Caco-2 (cell line): ENCODE measurements at regions not wholly inside any gene's neighbourhood (a gene's known extent, or its start where the extent isn't known, plus 50 kb on each side); places are given as distances from the start of the nearest gene placed in this dataset.

Experiments used
- BruUV-seq: library from RNA; stranded (reverse); fragments of 400-500 nt; replicated peaks from 2 replicates; lab custom pipeline; 2021; lab: Mats Ljungman, UMichigan
- CTCF ChIA-PET: fragments of 300-600 bp; sonication (Branson Sonifier 250); formaldehyde crosslinking; loops from one replicate; lab custom pipeline; 2022; ENCODE audit warnings: antibody characterized with exemption; lab: Charles Lee
- POLR2A ChIA-PET: fragments of 300-600 bp; sonication (Branson Sonifier 250); formaldehyde crosslinking; loops from one replicate; lab custom pipeline; 2022; ENCODE audit warnings: antibody characterized with exemption; lab: Charles Lee
- DNase-seq, 2 experiments: peaks; one replicate each; pipeline versions ENCODE4 v3.0.0 to v3.0.0-alpha.2; 2020 to 2022
- H3K27me3 ChIP-seq: replicated peaks from 2 replicates; pipeline ENCODE4 v1.6.0; 2011; ENCODE audit warnings: low read length; ENCODE audit not compliant: control insufficient read depth, insufficient read depth
- H3K36me3 ChIP-seq: 2 replicates; pipeline ENCODE4 v1.5.1; 2011; ENCODE audit warnings: low read length; ENCODE audit not compliant: control insufficient read depth, insufficient read depth
- H3K4me1 ChIP-seq: fragments of 250-450 bp; sonication (Bioruptor Pico); 2 replicates; pipeline ENCODE4 v1.5.1; 2020; ENCODE audit warnings: mild to moderate bottlenecking
- H3K4me3 ChIP-seq: 2 replicates; pipeline ENCODE4 v1.5.1; 2011; ENCODE audit warnings: low read depth, mild to moderate bottlenecking, control low read depth, low read length
- H3K9me3 ChIP-seq: fragments of 250-450 bp; sonication (Bioruptor Pico); 2 replicates; pipeline ENCODE4 v1.5.1; 2020; ENCODE audit warnings: mild to moderate bottlenecking, moderate library complexity
- H3K27ac Mint-ChIP-seq: one replicate; pipeline ENCODE4 v1.8.0; 2022; ENCODE audit warnings: mixed read lengths; ENCODE audit not compliant: unreplicated experiment
- H3K27me3 Mint-ChIP-seq: one replicate; pipeline ENCODE4 v1.8.0; 2022; ENCODE audit warnings: mixed read lengths; ENCODE audit not compliant: insufficient read depth, unreplicated experiment
- H3K36me3 Mint-ChIP-seq: one replicate; pipeline ENCODE4 v1.8.0; 2022; ENCODE audit warnings: mild to moderate bottlenecking, mixed read lengths; ENCODE audit not compliant: insufficient read depth, unreplicated experiment
- H3K4me1 Mint-ChIP-seq: one replicate; pipeline ENCODE4 v1.8.0; 2022; ENCODE audit warnings: low read depth, mixed read lengths; ENCODE audit not compliant: unreplicated experiment
- H3K4me3 Mint-ChIP-seq: one replicate; pipeline ENCODE4 v1.8.0; 2022; ENCODE audit warnings: mild to moderate bottlenecking, moderate library complexity, mixed read lengths; ENCODE audit not compliant: unreplicated experiment
- H3K9me3 Mint-ChIP-seq: one replicate; pipeline ENCODE4 v1.8.0; 2022; ENCODE audit warnings: mixed read lengths; ENCODE audit not compliant: unreplicated experiment
- CTCF ChIP-seq, 2 experiments: fragments of 200-600 bp in 1 of 2; IDR thresholded peaks; 1 replicate in 1 of 2; 2 replicates in 1 of 2; pipeline versions ENCODE4 v1.5.1 to v1.8.0; 2011 to 2022; ENCODE audit warnings: antibody characterized with exemption in 1 of 2, control low read depth in 1 of 2, inconsistent platforms in 1 of 2, low read depth in 1 of 2, low read length in 1 of 2, mild to moderate bottlenecking in 1 of 2, moderate library complexity in 1 of 2; ENCODE audit not compliant: insufficient read depth in 1 of 2, severe bottlenecking in 1 of 2, unreplicated experiment in 1 of 2
- intact Hi-C: fragments of 100-400 bp; cut with micrococcal nuclease; formaldehyde crosslinking; loops from one replicate; pipeline ENCODE4 v1.10.0; 2022; ENCODE audit not compliant: unreplicated experiment

DNA sequence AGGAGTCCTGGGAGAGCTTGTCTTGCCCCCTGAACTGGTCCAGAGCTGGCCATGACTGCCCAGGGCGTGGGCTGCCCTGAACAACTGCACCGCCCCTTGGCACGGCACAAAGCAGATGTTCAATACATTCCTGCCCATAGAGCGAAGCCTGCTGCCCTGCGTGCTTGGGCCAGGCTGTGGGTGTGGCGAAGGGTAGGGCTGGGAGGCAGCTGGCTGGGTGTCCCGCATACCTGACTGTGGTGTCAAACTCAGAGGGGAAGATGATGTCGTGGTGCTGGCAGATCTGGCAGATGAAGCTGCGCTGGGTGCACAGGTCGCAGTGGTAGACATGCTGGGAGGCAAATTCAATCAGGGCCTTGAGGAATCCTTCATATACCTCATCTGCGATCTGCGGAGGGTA, 124.2 kb upstream of the SMURF2 start:
- no TSS peak for BruUV-seq
- Mint-ChIP-seq H3K4me3 (no peak overlapping the region), H3K4me1 (peaks cover 20% of the 10 kb centered on the region), H3K27me3 (no peaks in the 10 kb centered on the region), H3K36me3 (peaks cover 16% of the 10 kb centered on the region), H3K27ac (peak overlapping the region; percentile 78), H3K9me3 (no peaks in the 10 kb centered on the region)
- peaks cover 2% of the 10 kb centered on the region; the same call in 1 of the 2 replicates for H3K36me3 ChIP-seq
- ChIA-PET CTCF (no interaction called here), POLR2A (no interaction called here)
- no peaks in the 10 kb centered on the region for H3K9me3 ChIP-seq
- DNase-seq, result peak in 1 of 2 experiments; percentile 40
- no peak for TF ChIP-seq CTCF (IDR thresholded peaks at IDR 0.05; ENCODE audit: insufficient read depth in 1 of 2, low read depth in 1 of 2, low read length in 1 of 2, severe bottlenecking in 1 of 2, unreplicated experiment in 1 of 2)
- intact Hi-C loops, result no loop called here
- H3K27me3 ChIP-seq, result no peaks in the 10 kb centered on the region
- no peak overlapping the region for H3K4me3 ChIP-seq
- H3K4me1 ChIP-seq, result peaks cover 13% of the 10 kb centered on the region

- Mint-ChIP-seq H3K27ac (no peak overlapping the region), H3K9me3 (no peaks in the 10 kb centered on the region), H3K27me3 (no peaks in the 10 kb centered on the region), H3K36me3 (peaks cover 16% of the 10 kb centered on the region), H3K4me3 (no peak overlapping the region), H3K4me1 (peaks cover 20% of the 10 kb centered on the region)
- Histone ChIP-seq H3K27me3 (no peaks in the 10 kb centered on the region), H3K9me3 (no peaks in the 10 kb centered on the region), H3K36me3 (peaks cover 2% of the 10 kb centered on the region; the same call in 1 of the 2 replicates), H3K4me3 (no peak overlapping the region), H3K4me1 (peaks cover 13% of the 10 kb centered on the region)
- TF ChIP-seq CTCF (IDR thresholded peaks at IDR 0.05; ENCODE audit: insufficient read depth in 1 of 2, low read depth in 1 of 2, low read length in 1 of 2, severe bottlenecking in 1 of 2, unreplicated experiment in 1 of 2), result no peak
- DNase-seq, result no peak
- CTCF ChIA-PET, result no interaction called here
- intact Hi-C loops, result no loop called here
- BruUV-seq, result no TSS peak
- POLR2A ChIA-PET, result no interaction called here
Observed at GRCh38 chr17:64785011-64785421, 122.9 kb upstream of the SMURF2 start.

- H3K4me1 Mint-ChIP-seq, result peaks cover 20% of the 10 kb centered on the region
- H3K27me3 Mint-ChIP-seq, result no peaks in the 10 kb centered on the region
- no peak overlapping the region for H3K27ac Mint-ChIP-seq
- intact Hi-C loops, result no loop called here
- H3K9me3 Mint-ChIP-seq, result no peaks in the 10 kb centered on the region
- ChIA-PET POLR2A (no interaction called here), CTCF (no interaction called here)
- H3K36me3 ChIP-seq, result peaks cover 2% of the 10 kb centered on the region; the same call in 1 of the 2 replicates
- no TSS peak for BruUV-seq
- no peaks in the 10 kb centered on the region for H3K9me3 ChIP-seq
- peaks cover 16% of the 10 kb centered on the region for H3K36me3 Mint-ChIP-seq
- no peak overlapping the region for H3K4me3 Mint-ChIP-seq
- H3K4me1 ChIP-seq, result peaks cover 13% of the 10 kb centered on the region
- no peaks in the 10 kb centered on the region for H3K27me3 ChIP-seq
- no peak overlapping the region for H3K4me3 ChIP-seq
- no peak for TF ChIP-seq CTCF (IDR thresholded peaks at IDR 0.05; ENCODE audit: insufficient read depth in 1 of 2, low read depth in 1 of 2, low read length in 1 of 2, severe bottlenecking in 1 of 2, unreplicated experiment in 1 of 2)
- no peak for DNase-seq
Observed at GRCh38 chr17:64784353-64785010, 122.4 kb upstream of the SMURF2 start.
